ENCODE measurements at regions not wholly inside any gene's neighbourhood (a gene's known extent, or its start where the extent isn't known, plus 50 kb on each side); places are given as distances from the start of the nearest gene placed in this dataset.

DNA sequence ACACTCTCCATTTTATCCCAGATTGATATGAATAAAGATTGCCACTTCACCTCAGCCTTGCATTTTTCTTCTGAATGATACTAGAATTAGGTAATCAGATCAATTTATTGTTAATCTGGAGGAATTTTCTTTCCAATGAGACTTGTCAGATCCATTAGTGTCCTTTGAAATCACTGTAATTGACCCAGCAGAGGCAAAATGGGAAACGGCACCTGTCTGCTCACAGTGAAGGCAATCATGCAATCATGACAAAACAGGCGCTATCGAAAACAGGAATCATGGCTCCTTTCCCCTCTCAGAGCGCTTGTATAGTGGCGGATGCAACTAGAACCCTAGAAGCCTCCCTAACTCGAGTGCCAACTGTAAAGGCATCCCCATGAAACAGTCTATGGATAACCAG is 417.6 kb downstream of the GALC start:
- TF ChIP-seq, protein P1, sequence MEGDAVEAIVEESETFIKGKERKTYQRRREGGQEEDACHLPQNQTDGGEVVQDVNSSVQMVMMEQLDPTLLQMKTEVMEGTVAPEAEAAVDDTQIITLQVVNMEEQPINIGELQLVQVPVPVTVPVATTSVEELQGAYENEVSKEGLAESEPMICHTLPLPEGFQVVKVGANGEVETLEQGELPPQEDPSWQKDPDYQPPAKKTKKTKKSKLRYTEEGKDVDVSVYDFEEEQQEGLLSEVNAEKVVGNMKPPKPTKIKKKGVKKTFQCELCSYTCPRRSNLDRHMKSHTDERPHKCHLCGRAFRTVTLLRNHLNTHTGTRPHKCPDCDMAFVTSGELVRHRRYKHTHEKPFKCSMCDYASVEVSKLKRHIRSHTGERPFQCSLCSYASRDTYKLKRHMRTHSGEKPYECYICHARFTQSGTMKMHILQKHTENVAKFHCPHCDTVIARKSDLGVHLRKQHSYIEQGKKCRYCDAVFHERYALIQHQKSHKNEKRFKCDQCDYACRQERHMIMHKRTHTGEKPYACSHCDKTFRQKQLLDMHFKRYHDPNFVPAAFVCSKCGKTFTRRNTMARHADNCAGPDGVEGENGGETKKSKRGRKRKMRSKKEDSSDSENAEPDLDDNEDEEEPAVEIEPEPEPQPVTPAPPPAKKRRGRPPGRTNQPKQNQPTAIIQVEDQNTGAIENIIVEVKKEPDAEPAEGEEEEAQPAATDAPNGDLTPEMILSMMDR (IDR thresholded peaks at IDR 0.05), result no peak
- Histone ChIP-seq H3K27me3 (no peaks in the 10 kb centered on the region), H3K9me3 (no peaks in the 10 kb centered on the region), H3K36me3 (no peaks in the 10 kb centered on the region), H3K27ac (no peak overlapping the region), H3K4me1 (no peaks in the 10 kb centered on the region), H3K4me3 (no peak overlapping the region), H3K9ac (ENCODE audit: low read depth in 2 of 2, low read length in 2 of 2) (no peak overlapping the region)
- no peak for DNase-seq
- intact Hi-C loops (cut with DNase I), result no loop called here

DNA sequence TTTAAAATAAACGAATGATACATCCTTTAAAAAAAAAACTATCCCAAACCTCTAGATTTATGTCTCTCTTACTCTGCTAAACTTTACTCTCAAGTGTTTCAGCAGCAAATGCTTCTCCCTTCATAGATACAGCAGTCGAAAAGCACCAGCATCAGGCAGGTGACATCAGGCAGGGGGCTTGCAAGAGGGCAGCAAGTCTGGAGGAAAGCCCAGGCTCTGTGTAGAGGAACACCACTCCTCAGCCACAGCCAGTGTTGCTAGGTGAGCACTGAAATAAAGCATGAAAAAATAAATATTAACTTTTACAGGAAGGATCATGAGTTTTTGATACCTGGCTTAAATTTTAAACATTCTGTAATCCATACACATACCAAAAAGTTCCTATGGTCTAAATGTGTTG is 419.4 kb downstream of the GALC start:
- no peak overlapping the region for H3K27ac ChIP-seq
- no peaks in the 10 kb centered on the region for H3K9me3 ChIP-seq
- DNase-seq, result no peak
- H3K9ac ChIP-seq (ENCODE audit: low read depth in 2 of 2, low read length in 2 of 2), result no peak overlapping the region
- no peaks in the 10 kb centered on the region for H3K36me3 ChIP-seq
- H3K4me1 ChIP-seq, result no peaks in the 10 kb centered on the region
- no peak overlapping the region for H3K4me3 ChIP-seq
- H3K27me3 ChIP-seq, result no peaks in the 10 kb centered on the region
- intact Hi-C loops (cut with DNase I), result no loop called here
- TF ChIP-seq, protein P1 (IDR thresholded peaks at IDR 0.05), result no peak

- TF ChIP-seq, protein P1 (IDR thresholded peaks at IDR 0.05), result no peak
- Histone ChIP-seq H3K36me3 (no peaks in the 10 kb centered on the region), H3K27ac (no peak overlapping the region), H3K9me3 (no peaks in the 10 kb centered on the region), H3K4me3 (no peak overlapping the region), H3K4me1 (no peaks in the 10 kb centered on the region), H3K9ac (ENCODE audit: low read depth in 2 of 2, low read length in 2 of 2) (no peak overlapping the region), H3K27me3 (no peaks in the 10 kb centered on the region)
- DNase-seq, result no peak
- intact Hi-C loops (cut with DNase I), result no loop called here
These were observed 425.2 kb downstream of the GALC start for GRCh38 chr14:87567618-87568295.

GRCh38 chr14:87566991-87567390 is 426.0 kb downstream of the GALC start:
- intact Hi-C loops (cut with DNase I), result no loop called here
- TF ChIP-seq, protein P1 (IDR thresholded peaks at IDR 0.05), result no peak
- no peaks in the 10 kb centered on the region for H3K27me3 ChIP-seq
- no peaks in the 10 kb centered on the region for H3K4me1 ChIP-seq
- no peak for DNase-seq
- no peaks in the 10 kb centered on the region for H3K9me3 ChIP-seq
- H3K27ac ChIP-seq, result no peak overlapping the region
- no peak overlapping the region for H3K9ac ChIP-seq (ENCODE audit: low read depth in 2 of 2, low read length in 2 of 2)
- H3K4me3 ChIP-seq, result no peak overlapping the region
- H3K36me3 ChIP-seq, result no peaks in the 10 kb centered on the region

- Histone ChIP-seq H3K9me3 (no peaks in the 10 kb centered on the region), H3K4me1 (no peaks in the 10 kb centered on the region), H3K36me3 (no peaks in the 10 kb centered on the region), H3K27me3 (no peaks in the 10 kb centered on the region), H3K9ac (ENCODE audit: low read depth in 2 of 2, low read length in 2 of 2) (no peak overlapping the region), H3K27ac (no peak overlapping the region), H3K4me3 (no peak overlapping the region)
- DNase-seq, result no peak
- intact Hi-C loops (cut with DNase I), result no loop called here
- TF ChIP-seq, protein P1 (IDR thresholded peaks at IDR 0.05), result no peak
These were observed 445.4 kb downstream of the GALC start for GRCh38 chr14:87547536-87547935.

Measured in colonic mucosa (tissue), 4 donors.